Upper lobe of left lung (tissue), 6 donors: ENCODE measurements at regions not wholly inside any gene's neighbourhood (a gene's known extent, or its start where the extent isn't known, plus 50 kb on each side); places are given as distances from the start of the nearest gene placed in this dataset.

Experiments
- ATAC-seq, 2 donors: fragments of 200-7000 bp; cut with Tn5 transposase; one replicate each; pipeline ENCODE4 v1.9.1; 2022; ENCODE audit warnings: mild to moderate bottlenecking in 2 of 2, moderate library complexity in 2 of 2; ENCODE audit not compliant: low FRiP score in 2 of 2
- DNase-seq, 2 donors: peaks; one replicate each; pipeline ENCODE4 v3.0.0-alpha.2; 2019 to 2020
- H3K27ac ChIP-seq, 4 donors: fragments of 200-600 bp; sonication (generic); one replicate each; pipeline ENCODE4 v1.5.1; 2016 to 2019
- H3K27me3 ChIP-seq, 4 donors: fragments of 200-600 bp; sonication (generic); one replicate each; pipeline ENCODE4 v1.5.1; 2017 to 2019
- H3K36me3 ChIP-seq, 4 donors: fragments of 200-600 bp; sonication (generic); one replicate each; pipeline ENCODE4 v1.5.1; 2016 to 2019
- H3K4me1 ChIP-seq, 4 donors: fragments of 200-600 bp; sonication (generic); one replicate each; pipeline ENCODE4 v1.5.1; 2018 to 2019
- H3K4me3 ChIP-seq, 4 donors: fragments of 200-600 bp; sonication (generic); one replicate each; pipeline ENCODE4 v1.5.1; 2017 to 2019; ENCODE audit warnings: mild to moderate bottlenecking in 2 of 4, moderate library complexity in 1 of 4
- H3K9me3 ChIP-seq, 4 donors: fragments of 200-600 bp; sonication (generic); one replicate each; pipeline ENCODE4 v1.5.1; 2018 to 2019
- CTCF ChIP-seq, 6 experiments: fragments of 450-650 bp in 4 of 6; fragments of 200-600 bp in 2 of 6; sonication (generic) in 2 of 6; IDR thresholded peaks; one replicate each; pipeline ENCODE4 v1.5.1; 2016 to 2019; ENCODE audit warnings: antibody characterized with exemption in 6 of 6
- EP300 ChIP-seq, 4 donors: sonication (generic); formaldehyde crosslinking; IDR thresholded peaks; one replicate each; pipeline ENCODE4 v1.5.1; 2017; ENCODE audit warnings: antibody characterized with exemption in 4 of 4, control low read depth in 2 of 4
- POLR2A ChIP-seq, 4 donors: fragments of 450-650 bp; IDR thresholded peaks; one replicate each; pipeline ENCODE4 v1.5.1; 2016 to 2017; ENCODE audit warnings: antibody characterized with exemption in 4 of 4, mild to moderate bottlenecking in 2 of 4
- POLR2AphosphoS5 ChIP-seq, 2 donors: sonication (generic); formaldehyde crosslinking; IDR thresholded peaks; one replicate each; pipeline ENCODE4 v1.5.1; 2017; ENCODE audit warnings: antibody characterized with exemption in 2 of 2
- WGBS, 2 donors: methylation state at CpG; one replicate each; pipeline ENCODE4 v1.1.5; 2017 to 2018; 5-methylcytosine and 5-hydroxymethylcytosine counted together
- donor health status: DM: no; HTN: no; CAD: no; lungs with moderate emphysema.
- donor health status: DM: no; HTN: yes; CAD: no; lungs with severe emphysema.

- Histone ChIP-seq H3K27me3 (no peaks in the 10 kb centered on the region), H3K4me1 (peaks cover 12 to 17% (median 14%) of the 10 kb centered on the region in 4 donors), H3K36me3 (no peaks in the 10 kb centered on the region), H3K9me3 (no peaks in the 10 kb centered on the region), H3K27ac (no peak overlapping the region), H3K4me3 (no peak overlapping the region)
- DNase-seq (no peak), ATAC-seq (no peak)
- 93% methylated on average over 8 of the region's 8 CpGs for WGBS, 2 donors
- TF ChIP-seq CTCF (IDR thresholded peaks at IDR 0.05) (no peak), EP300 (IDR thresholded peaks at IDR 0.05) (no peak), POLR2AphosphoS5 (IDR thresholded peaks at IDR 0.05) (no peak), POLR2A (IDR thresholded peaks at IDR 0.05) (no peak)
Measured at GRCh38 chr20:47406849-47407682, 50.6 kb upstream of the ZMYND8 start.

- no peaks in the 10 kb centered on the region for H3K27me3 ChIP-seq
- TF ChIP-seq POLR2A (IDR thresholded peaks at IDR 0.05) (no peak), POLR2AphosphoS5 (IDR thresholded peaks at IDR 0.05) (peak; percentile 34 to 65), EP300 (IDR thresholded peaks at IDR 0.05) (peak in 2 of 4 donors; percentile 45 to 84), CTCF (IDR thresholded peaks at IDR 0.05) (no peak)
- 57 to 58% methylated on average over 5 of the region's 5 CpGs for WGBS, 2 donors
- H3K4me3 ChIP-seq = no peak overlapping the region
- DNase-seq (no peak), ATAC-seq (no peak)
- H3K36me3 ChIP-seq = no peaks in the 10 kb centered on the region
- peak overlapping the region; percentile 45 to 81 (median 74) for H3K27ac ChIP-seq
- no peaks in the 10 kb centered on the region for H3K9me3 ChIP-seq
- H3K4me1 ChIP-seq = peaks cover 29 to 39% (median 34%) of the 10 kb centered on the region in 4 donors
Measured at GRCh38 chr20:47411161-47411560, 54.7 kb upstream of the ZMYND8 start.

GRCh38 chr20:47412083-47412482 lies 55.6 kb upstream of the ZMYND8 start:
- no peaks in the 10 kb centered on the region for H3K36me3 ChIP-seq
- H3K4me1 ChIP-seq = peaks cover 29 to 41% (median 35%) of the 10 kb centered on the region in 4 donors
- H3K27me3 ChIP-seq = no peaks in the 10 kb centered on the region
- H3K27ac ChIP-seq = peak overlapping the region; percentile 26 to 81 (median 74)
- H3K9me3 ChIP-seq = no peaks in the 10 kb centered on the region
- TF ChIP-seq POLR2AphosphoS5 (IDR thresholded peaks at IDR 0.05) (no peak), POLR2A (IDR thresholded peaks at IDR 0.05) (no peak)
- no peak for DNase-seq
- H3K4me3 ChIP-seq = no peak overlapping the region
- no peak for ATAC-seq
- WGBS, 2 donors = 84 to 91% methylated on average over 4 of the region's 4 CpGs

GRCh38 chr20:47413189-47413588 lies 56.7 kb upstream of the ZMYND8 start:
- Histone ChIP-seq H3K27me3 (no peaks in the 10 kb centered on the region), H3K9me3 (no peaks in the 10 kb centered on the region), H3K4me3 (no peak overlapping the region), H3K4me1 (peaks cover 29 to 48% (median 35%) of the 10 kb centered on the region in 4 donors), H3K27ac (peak overlapping the region; percentile 26 to 81 (median 74)), H3K36me3 (no peaks in the 10 kb centered on the region)
- TF ChIP-seq POLR2A (IDR thresholded peaks at IDR 0.05) = no peak
- no peak for TF ChIP-seq EP300 (IDR thresholded peaks at IDR 0.05)
- no peak for TF ChIP-seq POLR2AphosphoS5 (IDR thresholded peaks at IDR 0.05)
- no peak for TF ChIP-seq CTCF (IDR thresholded peaks at IDR 0.05)
- no peak for DNase-seq
- 90 to 93% methylated on average over 8 of the region's 8 CpGs for WGBS, 2 donors
- no peak for ATAC-seq

- DNase-seq (no peak), ATAC-seq (no peak)
- 91 to 92% methylated on average over 7 of the region's 7 CpGs for WGBS, 2 donors
- Histone ChIP-seq H3K4me1 (peaks cover 12 to 33% (median 19%) of the 10 kb centered on the region in 4 donors), H3K27ac (no peak overlapping the region), H3K27me3 (no peaks in the 10 kb centered on the region), H3K4me3 (no peak overlapping the region), H3K36me3 (no peaks in the 10 kb centered on the region), H3K9me3 (no peaks in the 10 kb centered on the region)
- TF ChIP-seq CTCF (IDR thresholded peaks at IDR 0.05) = no peak
Measured at GRCh38 chr20:47417245-47418068, 61.0 kb upstream of the ZMYND8 start.
